HFFc6 (cell line): ENCODE measurements at regions not wholly inside any gene's neighbourhood (a gene's known extent, or its start where the extent isn't known, plus 50 kb on each side); places are given as distances from the start of the nearest gene placed in this dataset.

ENCODE experiments used
- DNase-seq: peaks from one replicate; pipeline ENCODE4 v3.0.0-alpha.2; 2018
- H3K27ac Mint-ChIP-seq: 2 replicates; pipeline ENCODE4 v1.8.0; 2020; ENCODE audit warnings: mild to moderate bottlenecking, mixed read lengths
- H3K27me3 Mint-ChIP-seq: 2 replicates; pipeline ENCODE4 v1.8.0; 2021; ENCODE audit warnings: mild to moderate bottlenecking, moderate library complexity, mixed read lengths; ENCODE audit not compliant: insufficient read depth
- H3K36me3 Mint-ChIP-seq: 2 replicates; pipeline ENCODE4 v1.8.0; 2021; ENCODE audit warnings: low read depth, mixed read lengths
- H3K4me1 Mint-ChIP-seq: 2 replicates; pipeline ENCODE4 v1.8.0; 2020; ENCODE audit warnings: low read depth, mixed read lengths
- H3K4me3 Mint-ChIP-seq: 2 replicates; pipeline ENCODE4 v1.8.0; 2020; ENCODE audit warnings: mild to moderate bottlenecking, moderate library complexity, mixed read lengths
- H3K9me3 Mint-ChIP-seq: 2 replicates; pipeline ENCODE4 v1.8.0; 2020; ENCODE audit warnings: mild to moderate bottlenecking, mixed read lengths
- CTCF ChIP-seq: fragments of 200-600 bp; sonication (generic); IDR thresholded peaks from 2 replicates; pipeline ENCODE4 v1.5.0; 2021; ENCODE audit warnings: antibody characterized with exemption, mild to moderate bottlenecking

- no peak for DNase-seq
- no peaks in the 10 kb centered on the region for H3K27me3 Mint-ChIP-seq
- no peak overlapping the region for H3K4me3 Mint-ChIP-seq
- no peaks in the 10 kb centered on the region for H3K4me1 Mint-ChIP-seq
- H3K9me3 Mint-ChIP-seq, result peaks cover 10% of the 10 kb centered on the region
- no peak for TF ChIP-seq CTCF
- H3K27ac Mint-ChIP-seq, result no peak overlapping the region
- no peaks in the 10 kb centered on the region for H3K36me3 Mint-ChIP-seq
These were observed 321.3 kb downstream of the SAMD5 start for GRCh38 chr6:147829835-147830234.

- Mint-ChIP-seq H3K4me3 (no peak overlapping the region), H3K27ac (no peak overlapping the region), H3K27me3 (no peaks in the 10 kb centered on the region), H3K36me3 (0 out of 2 replicates have a peak, but pooled peaks cover 4% of the 10 kb centered on the region), H3K9me3 (peaks cover 20% of the 10 kb centered on the region), H3K4me1 (no peaks in the 10 kb centered on the region)
- DNase-seq, result no peak
- no peak for TF ChIP-seq CTCF
These were observed 322.9 kb downstream of the SAMD5 start for GRCh38 chr6:147831356-147831755.

- no peak overlapping the region for H3K27ac Mint-ChIP-seq
- 0 out of 2 replicates have a peak, but pooled peaks cover 4% of the 10 kb centered on the region for H3K36me3 Mint-ChIP-seq
- no peak overlapping the region for H3K4me3 Mint-ChIP-seq
- H3K9me3 Mint-ChIP-seq, result peaks cover 20% of the 10 kb centered on the region
- no peak for TF ChIP-seq CTCF
- DNase-seq, result no peak
- no peaks in the 10 kb centered on the region for H3K27me3 Mint-ChIP-seq
- no peaks in the 10 kb centered on the region for H3K4me1 Mint-ChIP-seq
These were observed 325.1 kb downstream of the SAMD5 start for GRCh38 chr6:147833607-147834006.

GRCh38 chr6:147834084-147834776 lies 325.7 kb downstream of the SAMD5 start:
- Mint-ChIP-seq H3K4me3 (no peak overlapping the region), H3K27ac (no peak overlapping the region), H3K36me3 (0 out of 2 replicates have a peak, but pooled peaks cover 4% of the 10 kb centered on the region), H3K27me3 (no peaks in the 10 kb centered on the region), H3K9me3 (peaks cover 20% of the 10 kb centered on the region), H3K4me1 (no peaks in the 10 kb centered on the region)
- DNase-seq, result no peak
- no peak for TF ChIP-seq CTCF

DNA sequence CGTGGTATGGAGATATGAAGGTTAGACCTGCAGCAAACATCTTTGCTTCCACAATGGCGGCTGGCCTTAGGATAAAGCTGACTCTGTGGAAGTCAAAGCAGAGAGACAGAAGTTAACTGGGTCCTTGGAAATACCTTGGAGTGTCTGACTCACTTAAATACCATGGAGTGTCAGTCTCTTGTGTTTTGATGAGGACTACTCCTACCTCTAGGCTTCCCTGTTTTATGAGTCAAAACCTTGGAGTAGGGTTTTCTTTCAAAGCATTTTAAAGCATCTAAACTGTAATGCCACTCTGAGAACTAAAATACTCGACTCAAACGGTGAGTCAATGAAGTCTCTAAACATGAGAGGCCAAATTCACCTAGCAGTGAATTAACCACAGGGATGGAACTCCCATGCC lies 329.1 kb downstream of the SAMD5 start:
- no peak for DNase-seq
- H3K27ac Mint-ChIP-seq, result no peak overlapping the region

More for the DNA sequence above, 329.1 kb downstream of the SAMD5 start:
- Mint-ChIP-seq H3K27me3 (no peaks in the 10 kb centered on the region), H3K4me1 (no peaks in the 10 kb centered on the region), H3K36me3 (0 out of 2 replicates have a peak, but pooled peaks cover 4% of the 10 kb centered on the region), H3K9me3 (peaks cover 19% of the 10 kb centered on the region), H3K4me3 (no peak overlapping the region)
- no peak for TF ChIP-seq CTCF
